Stimulated activated CD4-positive, alpha-beta T cell treated with anti-CD3 and anti-CD28 coated beads, Interleukin-2, amount 100 ng/mL, for 48 hours (primary cell): ENCODE measurements at regions not wholly inside any gene's neighbourhood (a gene's known extent, or its start where the extent isn't known, plus 50 kb on each side); places are given as distances from the start of the nearest gene placed in this dataset.
"Not testable (repeated sequence)": the region's sequence is repeated elsewhere in the genome, so short reads cannot be mapped to it uniquely, and the experiment has no call there.

Experiments used
- DNase-seq, 2 donors: peaks; one replicate each; pipeline ENCODE4 v3.0.0-alpha.2; 2020

GRCh38 chr6:978937-979685 is 286.2 kb upstream of the EXOC2 start:
- DNase-seq, result no peak

- DNase-seq, result not testable (repeated sequence)
These were observed 284.3 kb upstream of the EXOC2 start for GRCh38 chr6:977226-977625.

DNA sequence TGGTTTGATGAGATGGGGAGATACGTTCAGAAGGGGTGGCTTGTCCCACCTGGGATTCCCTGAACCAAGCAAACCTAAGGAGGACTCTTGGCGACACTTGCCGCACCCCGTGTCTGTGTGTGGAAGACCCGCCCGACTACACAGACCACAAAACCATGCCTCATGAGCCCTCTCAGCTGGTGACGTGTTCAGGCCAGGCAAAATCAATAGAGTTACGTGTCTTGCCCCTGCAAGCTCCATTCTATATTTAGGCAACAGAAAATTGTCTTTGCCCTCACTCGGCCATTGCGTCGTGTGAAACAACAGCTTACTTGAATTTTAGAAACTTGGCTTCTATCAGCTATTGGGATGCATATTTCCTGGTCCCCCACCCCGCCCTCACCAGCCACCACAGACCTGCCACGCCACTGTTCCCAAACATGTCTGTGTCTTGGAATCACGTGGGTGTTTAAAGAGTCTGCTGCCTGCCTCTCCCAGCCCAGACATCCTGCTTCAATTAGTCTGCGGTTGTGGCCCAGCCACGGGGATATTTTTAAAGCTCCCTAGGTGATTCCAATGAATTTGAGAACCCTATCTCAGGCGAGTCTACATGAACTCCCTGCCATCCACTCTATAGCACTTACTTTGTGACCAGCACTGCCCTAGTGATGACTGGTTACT is 279.2 kb upstream of the EXOC2 start:
- DNase-seq, result no peak

GRCh38 chr6:968791-969190 is 275.9 kb upstream of the EXOC2 start:
- DNase-seq, result no peak

GRCh38 chr6:967701-968100 is 274.8 kb upstream of the EXOC2 start:
- DNase-seq, result no peak

- DNase-seq, result no peak
These were observed 272.4 kb upstream of the EXOC2 start for GRCh38 chr6:965343-965742.

- no peak for DNase-seq
These were observed 270.5 kb upstream of the EXOC2 start for GRCh38 chr6:963456-963855.

- DNase-seq, result no peak
These were observed 268.5 kb upstream of the EXOC2 start for GRCh38 chr6:961407-961960.

- DNase-seq, result no peak
These were observed 267.4 kb upstream of the EXOC2 start for GRCh38 chr6:960356-960755.

DNA sequence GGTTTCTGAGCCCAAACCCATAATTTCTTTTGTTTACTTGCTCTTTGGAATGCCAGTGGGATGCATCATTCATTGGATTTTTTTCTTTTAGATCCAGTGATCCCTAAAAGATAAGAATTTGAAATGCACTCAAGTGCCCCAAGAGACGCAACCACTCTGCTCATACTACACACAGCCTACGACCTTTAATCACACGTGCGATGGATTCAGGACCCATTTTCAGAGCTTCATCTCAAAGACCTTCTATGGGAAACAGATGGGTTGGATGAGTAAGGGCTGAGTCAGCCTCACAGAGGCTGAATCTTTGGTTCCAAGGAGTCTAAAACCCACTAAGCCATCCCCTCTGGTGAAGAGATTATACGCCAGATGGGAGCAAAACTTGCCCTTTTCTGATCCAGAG is 265.5 kb upstream of the EXOC2 start:
- no peak for DNase-seq

- no peak for DNase-seq
These were observed 258.7 kb upstream of the EXOC2 start for GRCh38 chr6:951399-952181.

DNA sequence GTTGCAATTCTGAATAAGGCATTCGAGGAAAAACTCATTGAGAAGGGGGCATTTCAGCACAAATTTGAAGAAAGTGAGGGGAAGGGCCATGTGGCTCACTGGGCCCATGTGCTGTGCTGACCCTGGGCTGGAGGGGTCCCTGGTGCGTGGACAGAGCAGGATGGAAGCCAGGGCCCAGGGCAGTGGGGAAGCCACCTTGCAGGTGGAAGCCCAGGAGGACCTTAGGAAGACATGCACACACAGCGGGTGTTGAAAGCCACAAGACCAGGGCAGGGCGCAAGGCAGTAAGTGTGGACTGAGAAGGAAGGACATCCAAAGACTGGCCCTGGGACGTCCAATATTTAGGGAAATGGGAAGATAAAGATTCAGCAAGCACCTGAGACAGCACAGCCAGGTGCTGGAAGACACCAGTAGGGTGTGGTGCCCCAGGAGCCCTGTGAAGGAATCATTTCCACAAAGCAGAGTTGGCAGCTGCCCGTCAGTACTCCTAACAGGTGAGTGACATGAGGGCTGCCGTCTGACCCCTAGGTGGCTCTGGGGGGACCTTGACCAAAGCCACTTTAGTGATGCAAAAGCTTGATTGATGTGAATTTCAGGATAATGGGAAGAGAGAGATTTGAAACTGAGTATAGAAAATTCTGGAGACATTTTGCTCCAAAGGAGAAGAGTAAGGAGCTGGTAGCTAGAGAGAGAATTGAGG is 254.4 kb upstream of the EXOC2 start:
- no peak for DNase-seq

DNA sequence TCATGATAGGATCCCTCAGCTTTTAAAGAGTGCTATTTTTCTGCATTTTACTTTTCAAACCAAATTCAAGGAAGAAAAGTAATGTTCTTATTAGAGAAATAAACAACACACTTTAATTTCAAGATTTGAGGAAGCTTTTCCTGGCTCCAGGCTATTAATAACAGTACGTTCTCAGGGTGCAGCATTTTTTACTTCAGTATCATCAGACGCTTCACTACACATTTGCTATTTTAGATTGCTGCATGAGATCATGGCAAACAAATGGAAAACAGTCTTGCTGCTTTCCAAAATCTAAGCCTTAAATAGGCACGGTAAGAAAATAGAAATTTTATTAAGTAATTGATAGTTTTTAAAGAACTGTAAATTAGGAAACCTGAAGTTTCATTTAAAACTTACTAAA is 253.6 kb upstream of the EXOC2 start:
- no peak for DNase-seq

DNA sequence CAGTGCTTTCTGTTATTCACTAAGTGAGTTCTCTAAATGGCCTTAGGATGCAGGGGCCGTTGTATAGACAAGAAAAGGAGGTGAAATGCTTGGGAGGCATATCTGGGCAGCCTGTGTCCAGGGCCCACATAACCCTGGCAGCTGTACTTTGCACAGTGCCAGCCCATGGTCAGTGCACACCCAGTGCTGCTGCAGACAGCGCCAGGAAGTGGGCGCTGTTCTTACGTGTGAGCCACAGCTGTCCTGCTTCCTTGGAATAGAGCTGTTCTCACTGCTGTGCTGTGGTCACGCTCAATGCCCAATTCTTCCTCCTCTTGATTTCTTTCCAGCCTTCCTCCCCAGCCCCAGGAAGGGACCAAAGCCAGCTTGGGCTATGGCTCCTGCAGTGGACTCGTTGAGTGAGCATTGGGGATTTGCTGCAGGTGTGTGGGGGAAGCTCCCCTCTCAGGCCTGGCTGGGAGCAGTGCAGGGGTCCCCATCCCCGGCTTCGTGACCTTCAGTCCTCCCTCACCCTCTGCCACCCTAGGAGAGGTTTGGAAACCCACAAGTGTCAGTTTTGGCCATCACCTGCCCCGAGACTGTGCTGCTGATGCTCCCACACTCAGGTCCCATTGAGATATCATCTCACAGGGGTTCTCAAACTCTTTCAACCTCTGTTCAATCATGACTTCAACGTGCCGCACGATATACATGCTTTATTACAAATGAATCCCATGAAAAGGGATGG is 246.8 kb upstream of the EXOC2 start:
- no peak for DNase-seq

GRCh38 chr6:938916-939315 is 246.0 kb upstream of the EXOC2 start:
- no peak for DNase-seq

DNA sequence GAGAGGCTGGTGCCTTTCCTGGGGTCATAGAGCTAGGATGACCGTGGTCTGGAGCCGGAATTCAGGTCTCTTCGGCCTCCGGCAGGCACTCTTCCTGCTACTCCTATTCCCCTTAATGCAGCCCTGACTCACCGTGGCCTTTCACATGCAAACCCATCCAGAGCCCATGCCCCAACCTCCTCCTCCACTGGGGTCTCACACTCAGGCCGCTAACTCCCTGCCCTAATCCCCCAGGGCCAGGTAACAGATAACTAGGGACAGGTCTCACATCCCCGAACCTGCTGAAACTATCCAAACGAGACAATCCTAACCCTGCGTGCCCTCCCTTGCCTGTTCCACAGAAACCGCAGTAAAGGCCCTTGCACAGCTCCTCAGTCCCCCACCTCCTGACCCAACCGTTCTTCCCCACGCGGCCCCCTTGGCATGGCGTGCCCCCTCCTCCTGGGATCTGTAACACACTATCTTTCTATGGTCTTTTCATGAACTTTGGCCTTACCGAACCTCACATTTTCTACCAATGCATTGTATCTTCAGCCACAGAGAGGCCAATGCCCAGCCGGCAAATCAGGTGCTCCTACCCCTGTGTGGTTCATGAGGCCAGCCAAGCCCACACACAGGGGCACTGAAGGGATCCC is 245.4 kb upstream of the EXOC2 start:
- no peak for DNase-seq

DNA sequence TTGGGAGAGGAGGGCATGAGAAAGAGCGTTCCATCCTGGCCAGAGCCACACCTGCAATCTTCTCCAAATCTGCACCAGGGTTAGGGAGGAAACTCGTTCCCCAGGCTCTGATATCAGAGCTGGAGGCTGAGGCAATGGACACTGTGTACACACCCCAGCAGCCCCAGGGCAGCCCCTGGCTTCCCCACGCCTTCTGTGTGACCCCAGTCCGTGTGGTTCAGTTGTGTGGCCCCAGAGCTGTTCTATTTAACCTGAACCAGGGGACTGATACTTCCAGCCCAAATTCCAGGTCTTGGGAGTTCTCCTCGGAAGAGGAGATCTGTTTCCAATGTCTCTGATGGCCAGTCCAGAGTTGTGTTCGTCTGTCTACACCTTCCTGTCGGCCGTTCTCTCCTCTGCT is 242.6 kb upstream of the EXOC2 start:
- no peak for DNase-seq

DNA sequence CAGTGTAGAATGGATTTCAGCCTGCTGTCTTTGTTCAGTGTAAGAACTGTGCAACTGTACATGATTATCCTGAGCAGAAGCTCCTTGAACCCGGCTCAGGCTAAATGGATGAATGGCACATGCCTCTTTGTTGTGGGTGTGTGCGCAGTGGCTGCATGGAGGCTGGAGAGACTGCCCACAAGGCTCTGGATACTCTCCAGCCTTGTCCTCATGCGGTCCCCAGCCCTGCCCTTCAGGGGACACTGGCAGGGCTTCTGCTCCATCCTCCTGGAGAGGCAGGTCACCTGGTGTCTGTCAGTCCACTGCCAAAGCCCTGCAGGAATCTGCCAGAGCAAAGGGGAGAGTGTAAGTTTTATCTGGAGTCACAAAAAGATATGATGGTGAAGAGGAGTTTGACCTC is 241.7 kb upstream of the EXOC2 start:
- DNase-seq, result no peak

DNA sequence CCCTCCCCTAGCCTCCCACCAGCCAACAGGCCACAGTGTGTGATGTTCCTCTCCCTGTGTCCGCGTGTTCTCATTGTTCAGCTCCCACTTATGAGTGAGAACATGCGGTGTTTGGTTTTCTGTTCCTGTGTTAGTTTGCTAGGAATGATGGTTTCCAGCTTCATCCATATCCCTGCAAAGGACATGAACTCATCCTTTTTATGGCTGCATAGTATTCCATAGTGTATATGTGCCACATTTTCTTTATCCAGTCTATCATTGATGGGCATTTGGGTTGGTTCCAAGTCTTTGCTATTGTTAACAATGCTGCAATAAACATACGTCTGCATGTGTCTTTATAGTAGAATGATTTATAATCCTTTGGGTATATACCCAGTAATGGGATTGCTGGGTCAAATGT is 239.0 kb upstream of the EXOC2 start:
- DNase-seq, result not testable (repeated sequence)

DNA sequence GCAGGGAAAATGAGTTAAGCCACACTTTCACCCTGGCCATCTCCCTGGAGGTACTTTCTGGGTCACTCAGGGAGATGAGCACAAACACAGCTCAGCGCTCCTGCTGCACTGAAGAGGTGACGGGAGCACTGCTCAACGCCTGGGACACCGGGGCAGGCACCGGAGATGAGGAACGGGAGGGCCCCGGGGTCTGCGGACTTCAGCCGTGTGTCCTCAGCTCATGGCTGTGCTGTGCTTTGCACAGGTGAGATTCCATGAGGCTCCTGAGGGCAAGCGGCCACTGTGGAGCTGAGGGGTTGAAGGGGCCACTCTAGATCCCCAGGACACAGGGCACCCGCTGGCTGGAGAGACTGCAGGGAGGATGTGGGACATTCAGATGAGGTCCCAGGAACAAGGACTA is 234.2 kb upstream of the EXOC2 start:
- DNase-seq, result no peak

DNA sequence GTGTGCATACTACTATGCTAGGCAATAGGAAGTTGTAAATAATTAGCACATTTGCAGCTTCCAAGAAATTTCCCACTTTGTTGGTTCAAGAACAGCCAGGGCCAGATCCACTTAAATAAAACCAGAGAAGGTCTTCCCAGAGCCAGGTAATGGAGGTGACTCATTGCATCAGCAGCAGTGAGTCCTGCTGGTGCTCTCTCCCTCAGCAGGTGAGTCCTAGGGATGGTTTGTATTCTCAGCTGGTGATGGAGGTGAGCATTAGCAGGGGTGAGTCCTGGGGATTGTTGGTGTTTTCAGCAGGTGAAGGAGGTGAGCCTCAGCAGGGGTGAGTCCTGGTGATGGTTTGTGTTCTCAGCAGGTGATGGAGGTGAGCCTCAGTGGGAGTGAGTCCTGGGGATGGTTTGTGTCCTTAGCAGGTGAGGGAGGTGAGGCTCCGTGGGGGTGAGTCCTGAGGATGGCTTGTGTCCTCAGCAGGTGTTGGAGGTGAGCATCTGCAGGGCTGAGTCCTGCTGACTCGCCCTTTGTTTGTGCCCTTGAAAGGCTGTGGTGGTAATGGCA is 232.8 kb upstream of the EXOC2 start:
- DNase-seq, result no peak

DNA sequence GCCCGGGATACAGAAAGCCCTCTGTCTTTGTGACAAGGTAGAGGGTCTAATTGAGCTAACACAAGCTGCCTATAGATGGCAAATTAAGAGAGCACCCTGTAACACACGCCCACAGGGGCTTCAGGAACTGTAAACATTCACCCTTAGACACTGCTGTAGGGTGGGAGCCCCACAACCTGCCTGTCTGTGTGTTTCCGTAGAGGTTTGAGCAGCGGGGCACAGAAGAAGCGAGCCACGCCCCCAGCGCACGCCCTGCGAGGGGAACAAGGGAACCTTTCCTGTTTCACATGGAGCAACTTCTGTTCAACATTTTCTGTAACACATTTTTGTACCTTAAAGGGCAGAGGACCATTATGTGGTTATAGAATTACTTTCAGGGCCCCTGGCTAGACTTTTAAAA is 231.7 kb upstream of the EXOC2 start:
- DNase-seq, result no peak
